ENCODE measurements at regions not wholly inside any gene's neighbourhood (a gene's known extent, or its start where the extent isn't known, plus 50 kb on each side); places are given as distances from the start of the nearest gene placed in this dataset.

DNA sequence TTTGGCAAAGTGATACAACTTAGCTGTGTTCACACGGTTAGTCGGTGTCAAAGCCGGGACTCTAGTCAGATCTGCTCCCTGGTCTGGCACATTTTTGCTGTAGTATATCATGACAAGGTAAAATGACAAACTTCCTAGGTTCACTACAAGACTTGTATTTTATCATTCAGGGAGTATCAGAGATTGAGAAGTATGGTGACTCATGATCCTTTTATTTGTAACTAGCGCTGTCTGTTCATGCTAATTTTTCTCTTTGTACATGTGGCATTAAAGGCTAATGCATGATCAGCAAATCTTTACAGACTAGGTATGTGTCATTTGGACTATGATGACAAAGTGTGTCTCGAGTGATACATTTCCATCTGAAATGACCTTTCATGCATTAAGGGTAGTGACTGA lies 326.7 kb downstream of the SIPA1L2 start:
- DNase-seq, result no peak

GRCh38 chr1:232302376-232303221 lies 327.3 kb downstream of the SIPA1L2 start:
- DNase-seq, result no peak

- no peak for DNase-seq
Measured at GRCh38 chr1:232301246-232301645, 328.7 kb downstream of the SIPA1L2 start.

- no peak for DNase-seq
Measured at GRCh38 chr1:232300466-232300865, 329.5 kb downstream of the SIPA1L2 start.

GRCh38 chr1:232296461-232296860 lies 333.5 kb downstream of the SIPA1L2 start:
- no peak for DNase-seq

DNA sequence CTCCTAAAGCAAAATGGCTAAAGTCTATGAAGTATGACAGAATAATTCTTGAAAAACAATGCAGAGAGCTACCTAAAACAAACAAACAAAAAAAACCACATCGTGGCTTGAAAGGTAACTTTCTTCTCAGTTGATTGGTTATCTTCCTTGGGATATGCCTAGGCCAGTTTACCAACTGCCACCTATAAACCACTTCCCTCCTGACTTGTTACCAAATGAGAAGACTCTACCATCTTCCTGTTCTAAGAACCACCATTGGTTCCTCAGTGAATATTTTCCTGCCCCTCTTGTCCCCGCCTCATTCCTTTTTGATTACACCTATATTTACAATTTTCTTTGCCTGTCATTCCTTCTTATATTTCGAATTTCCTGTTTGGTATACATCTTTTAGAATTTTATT lies 336.6 kb downstream of the SIPA1L2 start:
- no peak for DNase-seq

- no peak for DNase-seq
Measured at GRCh38 chr1:232292818-232293217, 337.1 kb downstream of the SIPA1L2 start.

DNA sequence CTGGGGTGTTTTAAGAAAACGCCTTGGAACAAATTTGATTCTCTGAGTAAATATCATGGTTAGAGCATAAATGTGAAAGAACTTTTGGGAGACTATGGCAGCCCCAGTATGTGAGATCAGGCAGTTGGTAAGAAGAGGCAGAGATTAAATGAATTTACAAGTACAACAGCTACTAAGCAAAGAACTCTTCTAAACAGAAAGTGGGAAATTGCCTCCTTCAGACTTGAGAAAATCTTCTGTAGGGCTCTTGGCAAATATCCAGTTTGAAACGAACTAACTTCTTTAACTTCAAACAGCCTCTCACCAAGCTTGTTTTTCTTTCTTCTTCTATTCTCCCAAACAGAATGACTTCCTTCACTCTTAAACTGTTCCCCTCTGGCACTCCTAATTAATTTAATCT lies 337.7 kb downstream of the SIPA1L2 start:
- DNase-seq, result no peak

DNA sequence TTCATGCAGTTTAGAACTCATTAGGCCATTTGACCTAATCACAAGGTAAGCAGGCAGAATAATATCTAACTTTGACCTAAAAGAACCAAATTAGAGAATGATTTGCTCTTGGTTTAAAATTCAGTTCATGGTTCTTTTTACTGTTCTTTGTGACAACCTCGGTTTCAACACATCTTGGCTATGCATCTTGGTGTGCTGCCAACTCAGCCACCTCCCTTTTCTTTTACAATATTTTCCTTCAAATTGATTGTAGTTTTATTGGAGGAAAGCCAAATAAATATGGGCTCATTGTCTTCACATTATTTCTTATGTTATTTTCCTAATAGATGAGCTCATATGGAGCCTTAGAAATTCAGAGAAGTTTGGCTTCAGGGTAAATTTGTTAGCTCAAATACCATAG lies 338.3 kb downstream of the SIPA1L2 start:
- no peak for DNase-seq

GRCh38 chr1:232291261-232291660 lies 338.7 kb downstream of the SIPA1L2 start:
- no peak for DNase-seq

GRCh38 chr1:232290570-232290969 lies 339.4 kb downstream of the SIPA1L2 start:
- DNase-seq, result no peak

DNA sequence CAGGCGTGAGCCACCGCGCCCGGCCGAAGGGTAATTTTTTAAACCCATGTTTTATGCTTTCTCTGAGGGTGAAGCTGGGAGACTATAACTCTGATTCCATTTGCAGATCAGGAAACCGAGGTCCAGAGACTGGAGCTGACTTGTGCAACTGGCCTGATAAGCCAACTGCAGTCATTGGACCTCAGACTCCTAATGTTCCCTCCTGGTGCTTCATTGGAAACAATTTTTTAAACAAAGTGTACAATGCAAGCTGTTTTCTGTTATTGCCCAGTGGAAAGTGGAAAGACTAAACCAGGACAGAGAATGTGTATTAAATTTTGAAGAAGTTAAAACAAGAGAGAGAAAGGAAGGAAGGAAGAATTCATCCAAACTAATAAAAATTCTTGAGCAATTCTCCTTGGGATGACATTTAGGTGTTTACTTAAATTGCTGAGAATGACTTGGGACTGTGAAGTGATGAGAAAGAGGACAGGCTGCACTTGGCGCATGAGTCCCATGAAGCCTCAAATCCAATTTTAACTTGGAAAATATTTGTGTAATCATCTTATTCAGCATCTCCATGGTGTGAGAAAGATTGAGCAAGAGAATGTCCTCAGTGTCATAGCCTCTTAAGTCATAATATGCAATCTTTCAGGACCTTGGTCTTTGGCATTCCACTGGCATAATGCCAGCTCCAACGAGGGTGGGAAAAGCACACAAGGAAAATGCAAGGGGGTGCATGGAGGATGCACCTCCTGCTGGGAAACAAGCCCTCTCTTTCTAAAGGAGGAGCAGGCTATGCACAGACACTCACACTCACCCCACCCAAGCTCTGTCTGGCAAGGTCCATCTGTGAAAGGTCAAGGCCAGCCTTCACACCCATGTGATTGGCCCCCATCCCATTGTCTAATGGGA lies 342.0 kb downstream of the SIPA1L2 start:
- no peak for DNase-seq

- no peak for DNase-seq
Measured at GRCh38 chr1:232285138-232285537, 344.8 kb downstream of the SIPA1L2 start.

DNA sequence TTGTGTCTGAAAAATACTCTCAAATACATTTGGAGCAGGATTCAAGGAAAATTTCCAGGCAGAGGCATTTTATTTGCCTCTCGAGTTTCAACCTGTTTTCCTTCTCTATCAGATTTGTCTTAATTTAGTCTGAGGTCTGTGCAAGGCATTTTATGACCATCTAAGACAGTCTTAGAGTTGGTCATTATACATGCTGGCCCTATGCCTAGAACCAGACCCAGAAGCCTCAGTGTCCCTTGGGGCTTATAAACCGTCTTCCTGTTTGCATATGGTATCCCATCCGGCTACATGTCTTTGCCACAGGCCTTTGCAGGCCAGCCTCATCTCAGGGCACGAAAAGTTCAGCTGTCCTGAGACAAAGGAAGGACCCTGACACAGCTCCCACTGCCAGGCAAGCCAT lies 346.1 kb downstream of the SIPA1L2 start:
- no peak for DNase-seq

DNA sequence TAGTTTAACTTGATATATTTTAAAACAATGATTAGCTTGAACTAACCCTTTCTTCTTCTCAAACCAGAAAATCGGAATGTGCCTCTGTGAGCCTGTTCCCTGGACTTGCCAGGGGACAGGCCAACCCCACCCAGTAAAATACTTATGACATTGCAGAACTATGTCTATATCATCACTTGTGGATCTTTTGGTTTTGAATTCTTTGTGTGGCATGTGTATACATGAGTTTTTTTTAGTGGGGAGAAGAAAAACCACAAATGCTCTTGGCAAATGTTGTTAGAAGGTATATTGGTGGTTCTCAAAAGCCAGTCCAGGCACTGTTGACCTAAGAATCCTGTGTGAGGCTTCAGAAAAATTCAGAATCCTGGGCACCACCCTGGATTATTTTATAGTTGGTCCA lies 347.4 kb downstream of the SIPA1L2 start:
- no peak for DNase-seq

GRCh38 chr1:232280910-232281309 lies 349.0 kb downstream of the SIPA1L2 start:
- DNase-seq, result no peak

GRCh38 chr1:232279909-232280400 lies 350.0 kb downstream of the SIPA1L2 start:
- no peak for DNase-seq

DNA sequence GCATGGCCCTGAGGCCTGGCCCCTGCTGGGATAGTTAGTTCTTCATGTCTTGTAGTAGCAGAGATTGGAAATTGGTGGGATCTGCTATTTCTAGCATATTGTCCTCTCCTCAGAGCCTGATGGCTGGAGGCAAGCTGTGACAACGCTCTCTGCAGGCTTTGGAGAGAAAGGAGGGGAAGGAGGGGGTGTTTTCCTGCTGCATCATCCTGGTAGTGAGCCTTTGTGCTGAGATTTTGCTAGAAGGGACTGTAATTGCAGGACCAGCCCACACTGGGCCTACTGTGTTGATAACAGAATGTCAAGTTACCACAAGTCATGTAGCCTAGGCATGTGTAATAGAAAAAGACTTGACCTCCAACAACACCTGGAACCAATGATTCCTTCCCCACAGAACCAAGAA lies 351.0 kb downstream of the SIPA1L2 start:
- DNase-seq, result no peak

GRCh38 chr1:232276651-232277050 lies 353.3 kb downstream of the SIPA1L2 start:
- DNase-seq, result no peak

GRCh38 chr1:232274999-232275710 lies 354.8 kb downstream of the SIPA1L2 start:
- DNase-seq, result no peak

DNA sequence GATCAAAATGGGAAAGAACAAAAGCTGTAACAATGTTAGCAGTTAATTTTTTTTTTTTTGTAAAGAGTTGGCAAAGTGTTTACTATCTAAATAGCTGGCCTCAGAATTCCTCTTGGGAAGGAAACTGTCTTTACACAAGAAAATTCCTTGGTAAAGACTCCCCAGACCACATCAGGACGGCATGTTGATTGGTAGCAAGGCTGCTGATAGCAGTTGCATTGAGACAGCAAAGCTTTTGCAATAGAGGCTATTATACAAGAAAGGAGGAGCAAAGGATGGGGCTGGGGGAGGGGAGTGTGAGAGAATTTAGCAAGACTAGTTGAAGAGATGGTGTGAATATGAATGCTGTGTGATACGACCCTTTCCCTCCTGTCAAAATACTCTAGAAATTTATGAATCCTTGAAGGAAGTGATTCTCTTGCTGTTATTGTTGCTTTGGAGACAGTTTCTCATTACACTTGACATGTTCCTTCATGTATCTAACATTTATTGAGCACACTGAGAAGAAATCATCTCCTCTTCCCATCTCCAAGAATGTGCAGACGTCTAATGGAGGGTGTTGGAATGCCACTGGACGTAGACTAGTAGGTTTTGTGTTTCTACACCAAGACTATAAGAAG lies 355.6 kb downstream of the SIPA1L2 start:
- no peak for DNase-seq

- DNase-seq, result no peak
Measured at GRCh38 chr1:232273011-232273410, 356.9 kb downstream of the SIPA1L2 start.
